Activated naive CD4-positive, alpha-beta T cell treated with anti-CD3 and anti-CD28 coated beads for 36 hours (primary cell): ENCODE measurements at regions not wholly inside any gene's neighbourhood (a gene's known extent, or its start where the extent isn't known, plus 50 kb on each side); places are given as distances from the start of the nearest gene placed in this dataset.
"Not testable (repeated sequence)": the region's sequence is repeated elsewhere in the genome, so short reads cannot be mapped to it uniquely, and the experiment has no call there.

Experiments
- CTCF ChIA-PET: fragments of 350-600 bp; sonication (Branson Sonifier 250); formaldehyde crosslinking; loops from one replicate; lab custom pipeline; 2021; ENCODE audit warnings: antibody characterized with exemption; lab: Charles Lee
- DNase-seq: peaks from one replicate; pipeline ENCODE4 v3.0.0-alpha.2; 2020
- H3K27ac Mint-ChIP-seq: one replicate; pipeline ENCODE4 v1.8.0; 2021; ENCODE audit warnings: mild to moderate bottlenecking, mixed read lengths
- H3K27me3 Mint-ChIP-seq: one replicate; pipeline ENCODE4 v1.8.0; 2021; ENCODE audit warnings: low read depth, mixed read lengths
- H3K36me3 Mint-ChIP-seq: one replicate; pipeline ENCODE4 v1.8.0; 2021; ENCODE audit warnings: low read depth, mixed read lengths
- H3K4me1 Mint-ChIP-seq: one replicate; pipeline ENCODE4 v1.8.0; 2021; ENCODE audit warnings: low read depth, mixed read lengths
- H3K4me3 Mint-ChIP-seq: one replicate; pipeline ENCODE4 v1.8.0; 2021; ENCODE audit warnings: mild to moderate bottlenecking, moderate library complexity, mixed read lengths
- H3K9me3 Mint-ChIP-seq: one replicate; pipeline ENCODE4 v1.8.0; 2021; ENCODE audit warnings: mixed read lengths
- intact Hi-C: fragments of 100-400 bp; cut with micrococcal nuclease; formaldehyde crosslinking; loops from one replicate; pipeline ENCODE4 v1.15.1; 2023

GRCh38 chr4:179145746-179146525 lies 1703.7 kb upstream of the AGA start:
- Mint-ChIP-seq H3K27ac (no peak overlapping the region), H3K36me3 (no peaks in the 10 kb centered on the region), H3K4me1 (no peaks in the 10 kb centered on the region), H3K9me3 (peaks cover 5% of the 10 kb centered on the region), H3K4me3 (no peak overlapping the region), H3K27me3 (no peaks in the 10 kb centered on the region)
- DNase-seq, result no peak
- CTCF ChIA-PET, result no interaction called here
- intact Hi-C loops, result no loop called here

DNA sequence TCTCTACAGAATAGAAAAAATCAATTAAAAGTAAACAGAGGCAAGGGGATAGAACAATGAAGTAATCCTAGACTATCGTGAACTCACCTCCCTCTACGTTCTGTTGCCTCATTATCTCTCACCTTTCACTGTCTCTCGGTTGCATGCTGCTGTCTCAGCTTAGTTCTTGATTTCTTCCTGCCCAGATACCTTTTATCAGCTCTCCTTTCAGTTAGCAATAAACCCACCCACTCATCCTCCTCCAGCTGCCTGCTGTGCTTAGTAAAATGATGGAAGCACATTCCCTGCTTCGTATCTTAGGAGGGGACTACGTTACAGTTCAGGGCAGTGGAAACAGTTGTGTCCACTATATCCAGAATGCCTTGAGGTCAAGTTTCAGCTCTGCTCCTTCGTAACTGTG lies 1709.5 kb upstream of the AGA start:
- no peaks in the 10 kb centered on the region for H3K36me3 Mint-ChIP-seq
- CTCF ChIA-PET, result no interaction called here
- DNase-seq, result no peak
- no peak overlapping the region for H3K4me3 Mint-ChIP-seq
- intact Hi-C loops, result no loop called here
- no peaks in the 10 kb centered on the region for H3K27me3 Mint-ChIP-seq
- no peaks in the 10 kb centered on the region for H3K9me3 Mint-ChIP-seq
- no peak overlapping the region for H3K27ac Mint-ChIP-seq
- no peaks in the 10 kb centered on the region for H3K4me1 Mint-ChIP-seq

GRCh38 chr4:179163147-179163546 lies 1720.9 kb upstream of the AGA start:
- peaks cover 7% of the 10 kb centered on the region for H3K9me3 Mint-ChIP-seq
- intact Hi-C loops, result no loop called here
- CTCF ChIA-PET, result no interaction called here
- no peaks in the 10 kb centered on the region for H3K27me3 Mint-ChIP-seq
- no peaks in the 10 kb centered on the region for H3K36me3 Mint-ChIP-seq
- H3K4me3 Mint-ChIP-seq, result no peak overlapping the region
- H3K4me1 Mint-ChIP-seq, result no peaks in the 10 kb centered on the region
- H3K27ac Mint-ChIP-seq, result no peak overlapping the region
- DNase-seq, result no peak

GRCh38 chr4:179164267-179164999 lies 1722.2 kb upstream of the AGA start:
- CTCF ChIA-PET, result no interaction called here
- no peak for DNase-seq
- H3K36me3 Mint-ChIP-seq, result no peaks in the 10 kb centered on the region
- no peak overlapping the region for H3K4me3 Mint-ChIP-seq
- no peak overlapping the region for H3K27ac Mint-ChIP-seq
- peaks cover 7% of the 10 kb centered on the region for H3K9me3 Mint-ChIP-seq
- H3K27me3 Mint-ChIP-seq, result no peaks in the 10 kb centered on the region
- intact Hi-C loops, result no loop called here
- no peaks in the 10 kb centered on the region for H3K4me1 Mint-ChIP-seq

- intact Hi-C loops, result no loop called here
- peaks cover 7% of the 10 kb centered on the region for H3K9me3 Mint-ChIP-seq
- no peak overlapping the region for H3K27ac Mint-ChIP-seq
- no peak for DNase-seq
- no peaks in the 10 kb centered on the region for H3K4me1 Mint-ChIP-seq
- H3K4me3 Mint-ChIP-seq, result no peak overlapping the region
- H3K36me3 Mint-ChIP-seq, result no peaks in the 10 kb centered on the region
- CTCF ChIA-PET, result no interaction called here
- H3K27me3 Mint-ChIP-seq, result no peaks in the 10 kb centered on the region
These were observed 1722.9 kb upstream of the AGA start for GRCh38 chr4:179165000-179165738.

DNA sequence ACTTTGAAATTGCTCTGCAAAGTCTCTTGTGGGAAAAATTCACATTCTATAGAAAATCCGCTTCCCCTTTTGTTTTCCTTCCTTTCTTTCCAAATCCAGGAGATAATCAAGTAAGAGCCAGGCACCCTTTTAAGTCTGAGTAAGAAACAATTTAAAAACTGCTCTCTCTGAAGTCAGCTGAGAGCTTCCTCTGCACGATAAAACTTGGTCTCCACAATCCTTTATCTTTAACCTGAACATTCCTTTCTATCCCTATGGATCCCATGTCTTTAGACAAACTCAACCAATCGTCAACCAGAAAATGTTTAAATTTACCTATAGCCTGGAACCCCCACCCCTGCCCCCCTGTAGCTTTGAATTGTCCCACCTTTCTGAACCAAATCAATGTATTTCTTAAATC lies 1723.6 kb upstream of the AGA start:
- DNase-seq, result no peak
- Mint-ChIP-seq H3K9me3 (peaks cover 9% of the 10 kb centered on the region), H3K4me1 (no peaks in the 10 kb centered on the region), H3K27ac (no peak overlapping the region), H3K27me3 (no peaks in the 10 kb centered on the region), H3K36me3 (no peaks in the 10 kb centered on the region), H3K4me3 (no peak overlapping the region)
- intact Hi-C loops, result no loop called here
- CTCF ChIA-PET, result no interaction called here

GRCh38 chr4:179170308-179170707 lies 1728.1 kb upstream of the AGA start:
- H3K27ac Mint-ChIP-seq, H3K27me3 Mint-ChIP-seq, DNase-seq, intact Hi-C loops, H3K4me1 Mint-ChIP-seq, H3K4me3 Mint-ChIP-seq, H3K36me3 Mint-ChIP-seq, CTCF ChIA-PET: not testable (repeated sequence)
- peaks cover 14% of the 10 kb centered on the region for H3K9me3 Mint-ChIP-seq

- peaks cover 12% of the 10 kb centered on the region for H3K9me3 Mint-ChIP-seq
- intact Hi-C loops, result no loop called here
- no peaks in the 10 kb centered on the region for H3K4me1 Mint-ChIP-seq
- no peak overlapping the region for H3K4me3 Mint-ChIP-seq
- CTCF ChIA-PET, result no interaction called here
- no peaks in the 10 kb centered on the region for H3K27me3 Mint-ChIP-seq
- no peak overlapping the region for H3K27ac Mint-ChIP-seq
- H3K36me3 Mint-ChIP-seq, result no peaks in the 10 kb centered on the region
- DNase-seq, result no peak
These were observed 1740.5 kb upstream of the AGA start for GRCh38 chr4:179182741-179183140.

GRCh38 chr4:179195887-179196286 lies 1753.7 kb upstream of the AGA start:
- Mint-ChIP-seq H3K27ac (no peak overlapping the region), H3K4me3 (no peak overlapping the region), H3K27me3 (no peaks in the 10 kb centered on the region), H3K9me3 (peaks cover 5% of the 10 kb centered on the region), H3K4me1 (no peaks in the 10 kb centered on the region), H3K36me3 (no peaks in the 10 kb centered on the region)
- DNase-seq, result no peak
- CTCF ChIA-PET, result no interaction called here
- intact Hi-C loops, result no loop called here

GRCh38 chr4:179196511-179196910 lies 1754.3 kb upstream of the AGA start:
- Mint-ChIP-seq H3K4me1 (no peaks in the 10 kb centered on the region), H3K27ac (no peak overlapping the region), H3K4me3 (no peak overlapping the region), H3K36me3 (no peaks in the 10 kb centered on the region), H3K9me3 (peaks cover 4% of the 10 kb centered on the region), H3K27me3 (no peaks in the 10 kb centered on the region)
- CTCF ChIA-PET, result no interaction called here
- intact Hi-C loops, result no loop called here
- DNase-seq, result no peak

- no peaks in the 10 kb centered on the region for H3K36me3 Mint-ChIP-seq
- no peaks in the 10 kb centered on the region for H3K27me3 Mint-ChIP-seq
- H3K9me3 Mint-ChIP-seq, result peaks cover 4% of the 10 kb centered on the region
- DNase-seq, result no peak
- CTCF ChIA-PET, result no interaction called here
- intact Hi-C loops, result no loop called here
- H3K4me3 Mint-ChIP-seq, result no peak overlapping the region
- no peak overlapping the region for H3K27ac Mint-ChIP-seq
- no peaks in the 10 kb centered on the region for H3K4me1 Mint-ChIP-seq
These were observed 1758.4 kb upstream of the AGA start for GRCh38 chr4:179200681-179201080.

DNA sequence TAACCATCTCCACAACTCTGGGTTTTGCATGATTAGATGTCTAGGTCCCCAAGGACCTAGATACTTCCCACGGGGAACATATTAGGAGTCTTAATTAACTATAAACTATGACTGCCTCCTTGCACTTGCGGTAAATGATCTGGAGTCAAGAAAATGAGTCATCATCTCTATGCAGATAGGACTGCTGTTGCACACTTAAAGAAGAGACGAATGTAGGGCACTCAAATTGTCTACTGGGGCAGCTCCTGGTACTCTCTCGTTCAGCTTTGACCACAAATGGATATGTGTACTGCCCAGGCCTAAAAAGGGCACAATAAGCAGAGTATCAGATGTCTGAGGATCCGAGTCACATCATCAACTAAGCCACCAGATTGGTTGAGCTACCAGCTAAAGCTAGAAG lies 1783.4 kb upstream of the AGA start:
- no peak overlapping the region for H3K4me3 Mint-ChIP-seq
- CTCF ChIA-PET, result no interaction called here

More for the DNA sequence above, 1783.4 kb upstream of the AGA start:
- Mint-ChIP-seq H3K27me3 (no peaks in the 10 kb centered on the region), H3K4me1 (no peaks in the 10 kb centered on the region), H3K9me3 (peaks cover 3% of the 10 kb centered on the region), H3K27ac (no peak overlapping the region), H3K36me3 (no peaks in the 10 kb centered on the region)
- intact Hi-C loops, result no loop called here
- no peak for DNase-seq
